DND-41 (cell line): ENCODE measurements at regions not wholly inside any gene's neighbourhood (a gene's known extent, or its start where the extent isn't known, plus 50 kb on each side); places are given as distances from the start of the nearest gene placed in this dataset.

Source experiments
- CTCF ChIP-seq: IDR thresholded peaks from 2 replicates; pipeline ENCODE4 v1.5.1; 2012; ENCODE audit warnings: borderline replicate concordance, low read length, moderate library complexity, mild to moderate bottlenecking; ENCODE audit not compliant: poor library complexity, severe bottlenecking; ENCODE audit errors: extremely low read depth
- EZH2 ChIP-seq: IDR thresholded peaks from 3 replicates; pipeline ENCODE4 v1.6.1; 2012; ENCODE audit warnings: borderline replicate concordance, low read depth, mild to moderate bottlenecking, moderate library complexity, low read length, inconsistent platforms; ENCODE audit not compliant: severe bottlenecking

DNA sequence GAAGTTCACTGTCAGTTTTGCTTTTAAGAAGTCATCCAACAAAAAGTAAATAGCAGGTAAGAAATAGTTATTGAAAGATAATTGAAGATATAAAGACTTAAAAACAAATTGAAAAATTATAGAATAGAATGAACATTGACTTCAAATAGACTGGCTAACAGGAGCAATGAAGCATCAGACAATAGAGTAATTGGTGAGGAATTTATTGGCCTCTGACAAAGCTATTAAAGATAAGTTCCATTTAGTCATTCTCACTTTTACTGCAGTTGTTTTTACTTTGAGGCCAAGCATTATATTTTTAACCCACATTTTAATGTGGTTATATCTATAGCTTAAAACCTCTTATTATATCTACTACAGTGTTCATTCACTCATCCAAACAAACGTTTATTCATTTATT, 228.8 kb upstream of the ADGRL2 start:
- no peak for TF ChIP-seq CTCF
- TF ChIP-seq EZH2, result no peak
